Gastrocnemius medialis (tissue), 4 donors: ENCODE measurements at regions not wholly inside any gene's neighbourhood (a gene's known extent, or its start where the extent isn't known, plus 50 kb on each side); places are given as distances from the start of the nearest gene placed in this dataset.

ENCODE experiments used
- ATAC-seq, 2 donors: fragments of 150-250 bp; one replicate each; pipeline ENCODE4 v1.9.1; 2016
- DNase-seq, 2 donors: peaks; one replicate each; pipeline ENCODE4 v3.0.0-alpha.2; 2019
- H3K27ac ChIP-seq, 4 donors: fragments of 200-600 bp; sonication (generic); 1 replicate in 1 of 4; 2 replicates in 3 of 4; pipeline ENCODE4 v1.5.1; 2016 to 2018; ENCODE audit warnings: mild to moderate bottlenecking in 2 of 4, moderate library complexity in 1 of 4
- H3K27me3 ChIP-seq, 3 donors: fragments of 200-600 bp; sonication (generic) in 2 of 3; 1 replicate in 1 of 3; 2 replicates in 2 of 3; pipeline versions ENCODE4 v1.5.1 to v1.6.0; 2016 to 2019; ENCODE audit warnings: mild to moderate bottlenecking in 1 of 3, moderate library complexity in 1 of 3
- H3K36me3 ChIP-seq, 2 donors: fragments of 200-600 bp; sonication (generic) in 1 of 2; one replicate each; pipeline ENCODE4 v1.5.1; 2017 to 2018
- H3K4me1 ChIP-seq, 2 donors: fragments of 200-600 bp; sonication (generic) in 1 of 2; one replicate each; pipeline ENCODE4 v1.5.1; 2016 to 2017; ENCODE audit warnings: mild to moderate bottlenecking in 2 of 2
- H3K4me3 ChIP-seq, 4 donors: fragments of 200-600 bp; sonication (generic) in 3 of 4; 1 replicate in 1 of 4; 2 replicates in 3 of 4; pipeline ENCODE4 v1.5.1; 2016 to 2019; ENCODE audit warnings: mild to moderate bottlenecking in 2 of 4
- H3K9me3 ChIP-seq, 3 donors: fragments of 200-600 bp; sonication (generic) in 2 of 3; 1 replicate in 1 of 3; 2 replicates in 2 of 3; pipeline ENCODE4 v1.5.1; 2016 to 2019
- CTCF ChIP-seq, 5 experiments: fragments of 450-650 bp in 3 of 5; fragments of 200-600 bp in 2 of 5; sonication (generic) in 2 of 5; IDR thresholded peaks in 4 of 5; conservative IDR thresholded peaks in 1 of 5; 1 replicate in 4 of 5; 2 replicates in 1 of 5; pipeline ENCODE4 v1.5.1; 2016 to 2019; ENCODE audit warnings: antibody characterized with exemption in 5 of 5, mild to moderate bottlenecking in 3 of 5, moderate library complexity in 3 of 5
- POLR2A ChIP-seq, 2 donors: fragments of 450-650 bp; IDR thresholded peaks; one replicate each; pipeline ENCODE4 v1.6.1; 2017; ENCODE audit warnings: antibody characterized with exemption in 2 of 2, mild to moderate bottlenecking in 2 of 2, moderate library complexity in 2 of 2
- in situ Hi-C, 4 donors: fragments of 200-750 bp; cut with MboI; loops; one replicate each; pipeline versions ENCODE4 v1.15.0 to v1.8.0; 2017; ENCODE audit warnings: low sequenced_read_pairs in 4 of 4
- intact Hi-C: fragments of 100-400 bp; cut with DNase I; formaldehyde crosslinking; loops from one replicate; pipeline ENCODE4 v1.15.1; 2023; ENCODE audit warnings: low total_unique reads

- ATAC-seq (no peak), DNase-seq (no peak)
- Histone ChIP-seq H3K4me1 (no peaks in the 10 kb centered on the region), H3K27me3 (no peaks in the 10 kb centered on the region), H3K9me3 (no peaks in the 10 kb centered on the region), H3K36me3 (no peaks in the 10 kb centered on the region), H3K27ac (no peak overlapping the region), H3K4me3 (no peak overlapping the region)
- in situ Hi-C loops (no loop called here), intact Hi-C loops (no loop called here)
- no peak for TF ChIP-seq POLR2A (IDR thresholded peaks at IDR 0.05)
- TF ChIP-seq CTCF (IDR thresholded peaks at IDR 0.05 in 4 of 5, conservative IDR thresholded peaks at IDR 0.05 in 1 of 5): no peak
Observed at GRCh38 chr17:68812876-68813584, 142.2 kb downstream of the ABCA8 start.

- Histone ChIP-seq H3K4me3 (no peak overlapping the region), H3K4me1 (no peaks in the 10 kb centered on the region), H3K27me3 (no peaks in the 10 kb centered on the region), H3K9me3 (no peaks in the 10 kb centered on the region), H3K36me3 (no peaks in the 10 kb centered on the region), H3K27ac (no peak overlapping the region)
- DNase-seq (no peak), ATAC-seq (no peak)
- TF ChIP-seq CTCF (IDR thresholded peaks at IDR 0.05 in 4 of 5, conservative IDR thresholded peaks at IDR 0.05 in 1 of 5): no peak
- TF ChIP-seq POLR2A (IDR thresholded peaks at IDR 0.05): no peak
- in situ Hi-C loops: no loop called here
- intact Hi-C loops: no loop called here
Observed at GRCh38 chr17:68809148-68809547, 146.0 kb downstream of the ABCA8 start.

GRCh38 chr17:68807998-68808772 lies 147.0 kb downstream of the ABCA8 start:
- DNase-seq (no peak), ATAC-seq (no peak)
- Histone ChIP-seq H3K4me3 (no peak overlapping the region), H3K36me3 (no peaks in the 10 kb centered on the region), H3K9me3 (no peaks in the 10 kb centered on the region), H3K27me3 (no peaks in the 10 kb centered on the region), H3K27ac (no peak overlapping the region), H3K4me1 (no peaks in the 10 kb centered on the region)
- in situ Hi-C loops: no loop called here
- no peak for TF ChIP-seq POLR2A (IDR thresholded peaks at IDR 0.05)
- intact Hi-C loops: no loop called here

- TF ChIP-seq POLR2A (IDR thresholded peaks at IDR 0.05) (no peak), CTCF (IDR thresholded peaks at IDR 0.05 in 4 of 5, conservative IDR thresholded peaks at IDR 0.05 in 1 of 5) (no peak)
- H3K4me1 ChIP-seq: no peaks in the 10 kb centered on the region
- DNase-seq (no peak), ATAC-seq (no peak)
- no peaks in the 10 kb centered on the region for H3K36me3 ChIP-seq
- H3K9me3 ChIP-seq: no peaks in the 10 kb centered on the region
- H3K27me3 ChIP-seq: no peaks in the 10 kb centered on the region
- no peak overlapping the region for H3K4me3 ChIP-seq
- in situ Hi-C loops: no loop called here
- intact Hi-C loops: no loop called here
- H3K27ac ChIP-seq: no peak overlapping the region
Observed at GRCh38 chr17:68805609-68806008, 149.6 kb downstream of the ABCA8 start.

- no peak overlapping the region for H3K27ac ChIP-seq
- H3K27me3 ChIP-seq: no peaks in the 10 kb centered on the region
- no peak for ATAC-seq
- no peaks in the 10 kb centered on the region for H3K36me3 ChIP-seq
- TF ChIP-seq CTCF (IDR thresholded peaks at IDR 0.05 in 4 of 5, conservative IDR thresholded peaks at IDR 0.05 in 1 of 5) (no peak), POLR2A (IDR thresholded peaks at IDR 0.05) (no peak)
- no peak for DNase-seq
- intact Hi-C loops: no loop called here
- no peaks in the 10 kb centered on the region for H3K9me3 ChIP-seq
- no peaks in the 10 kb centered on the region for H3K4me1 ChIP-seq
- no peak overlapping the region for H3K4me3 ChIP-seq
- in situ Hi-C loops: no loop called here
Observed at GRCh38 chr17:68804777-68805520, 150.2 kb downstream of the ABCA8 start.
